Prostate gland (tissue), 2 donors: ENCODE measurements at regions not wholly inside any gene's neighbourhood (a gene's known extent, or its start where the extent isn't known, plus 50 kb on each side); places are given as distances from the start of the nearest gene placed in this dataset.

Experiments
- POLR2AphosphoS5 ChIP-seq: sonication (generic); formaldehyde crosslinking; IDR thresholded peaks from one replicate; pipeline ENCODE4 v1.6.1; 2017; ENCODE audit warnings: antibody characterized with exemption
- TF ChIP-seq, protein P1 (sequence below), 4 experiments: fragments of 200-600 bp in 2 of 4; fragments of 450-650 bp in 2 of 4; sonication (generic) in 2 of 4; IDR thresholded peaks; 1 replicate in 3 of 4; 2 replicates in 1 of 4; pipeline ENCODE4 v1.5.1; 2016 to 2019; ENCODE audit warnings: antibody characterized with exemption in 4 of 4, mild to moderate bottlenecking in 2 of 4, moderate library complexity in 2 of 4

DNA sequence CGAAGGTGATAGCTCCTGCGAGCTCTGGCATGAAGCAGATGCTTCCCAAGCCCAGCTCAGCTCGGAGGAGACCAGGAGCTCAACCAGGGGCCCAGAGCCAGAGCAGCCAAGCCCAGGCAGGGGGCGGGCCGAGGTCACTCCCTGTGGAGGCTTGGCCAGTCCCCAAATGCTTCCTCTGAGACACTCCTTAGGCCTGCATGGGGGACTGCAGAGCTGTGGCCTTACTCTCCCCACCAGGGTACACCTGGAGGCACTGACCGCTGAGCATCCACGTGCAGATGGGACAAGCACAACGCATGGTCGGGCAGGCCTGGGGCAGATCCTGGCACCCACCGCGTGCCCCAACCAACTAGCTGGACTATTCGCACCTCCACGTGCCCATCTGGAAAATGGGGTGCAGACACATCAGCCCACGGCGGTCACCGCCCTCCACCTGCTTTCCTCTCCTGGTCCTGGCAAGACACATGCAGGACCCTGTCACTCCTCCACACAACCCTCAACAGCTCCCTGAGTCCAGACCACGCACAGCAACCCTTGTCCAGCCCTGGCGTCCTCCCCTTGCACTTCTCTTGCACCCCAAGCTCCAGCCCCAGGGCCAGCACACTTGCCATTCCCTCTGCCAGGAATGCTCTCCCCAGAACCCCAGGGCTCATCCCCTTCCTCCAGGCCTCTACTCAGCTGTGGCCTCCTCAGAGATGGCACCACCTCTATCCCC lies 164.7 kb upstream of the IQSEC1 start:
- TF ChIP-seq, protein P1, sequence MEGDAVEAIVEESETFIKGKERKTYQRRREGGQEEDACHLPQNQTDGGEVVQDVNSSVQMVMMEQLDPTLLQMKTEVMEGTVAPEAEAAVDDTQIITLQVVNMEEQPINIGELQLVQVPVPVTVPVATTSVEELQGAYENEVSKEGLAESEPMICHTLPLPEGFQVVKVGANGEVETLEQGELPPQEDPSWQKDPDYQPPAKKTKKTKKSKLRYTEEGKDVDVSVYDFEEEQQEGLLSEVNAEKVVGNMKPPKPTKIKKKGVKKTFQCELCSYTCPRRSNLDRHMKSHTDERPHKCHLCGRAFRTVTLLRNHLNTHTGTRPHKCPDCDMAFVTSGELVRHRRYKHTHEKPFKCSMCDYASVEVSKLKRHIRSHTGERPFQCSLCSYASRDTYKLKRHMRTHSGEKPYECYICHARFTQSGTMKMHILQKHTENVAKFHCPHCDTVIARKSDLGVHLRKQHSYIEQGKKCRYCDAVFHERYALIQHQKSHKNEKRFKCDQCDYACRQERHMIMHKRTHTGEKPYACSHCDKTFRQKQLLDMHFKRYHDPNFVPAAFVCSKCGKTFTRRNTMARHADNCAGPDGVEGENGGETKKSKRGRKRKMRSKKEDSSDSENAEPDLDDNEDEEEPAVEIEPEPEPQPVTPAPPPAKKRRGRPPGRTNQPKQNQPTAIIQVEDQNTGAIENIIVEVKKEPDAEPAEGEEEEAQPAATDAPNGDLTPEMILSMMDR (IDR thresholded peaks at IDR 0.05) = no peak
- no peak for TF ChIP-seq POLR2AphosphoS5
